ENCODE measurements at regions not wholly inside any gene's neighbourhood (a gene's known extent, or its start where the extent isn't known, plus 50 kb on each side); places are given as distances from the start of the nearest gene placed in this dataset.
A peak's percentile ranks its signal among the peaks of the same experiment; 100 is the strongest.

GRCh38 chr14:65238456-65238855 lies 136.1 kb upstream of the MAX start (continued):
- no peak for TF ChIP-seq ZHX2 (IDR thresholded peaks at IDR 0.05; ENCODE audit: low read depth)
- TF ChIP-seq ZHX2 (CRISPR knock-in tag; IDR thresholded peaks at IDR 0.05; ENCODE audit: borderline replicate concordance) = no peak
- TF ChIP-seq PLRG1 (conservative IDR thresholded peaks at IDR 0.05) = no peak
- TF ChIP-seq ZBTB26 (CRISPR knock-in tag; IDR thresholded peaks at IDR 0.05; ENCODE audit: borderline replicate concordance) = no peak
- no peak for TF ChIP-seq ZNF503 (CRISPR knock-in tag; IDR thresholded peaks at IDR 0.05)
- no peak for TF ChIP-seq ZMAT3 (CRISPR knock-in tag; conservative IDR thresholded peaks at IDR 0.05)
- no peak for TF ChIP-seq ZNF546 (CRISPR knock-in tag; conservative IDR thresholded peaks at IDR 0.05)
- no peak for TF ChIP-seq CREBL2 (CRISPR knock-in tag; IDR thresholded peaks at IDR 0.05; ENCODE audit: borderline replicate concordance)
- TF ChIP-seq ZNF317 (CRISPR knock-in tag; IDR thresholded peaks at IDR 0.05) = no peak
- no peak for TF ChIP-seq ZNF709 (CRISPR knock-in tag; IDR thresholded peaks at IDR 0.05)
- TF ChIP-seq ZNF800 (CRISPR knock-in tag; IDR thresholded peaks at IDR 0.05) = no peak
- 0 out of 2 replicates have a peak, but pooled peaks have one; percentile 18 for TF ChIP-seq HBP1 (CRISPR knock-in tag; IDR thresholded peaks at IDR 0.05; ENCODE audit: low read depth)
- TF ChIP-seq ZBTB14 (CRISPR knock-in tag; IDR thresholded peaks at IDR 0.05) = no peak
- peak; percentile 44; the same call in 1 of the 2 replicates for TF ChIP-seq FOXK2 (IDR thresholded peaks at IDR 0.05)
- TF ChIP-seq PAF1 (CRISPR knock-in tag; IDR thresholded peaks at IDR 0.05) = no peak
- TF ChIP-seq KDM6A (CRISPR knock-in tag; IDR thresholded peaks at IDR 0.05; ENCODE audit: low read depth) = no peak
- no peak for TF ChIP-seq KMT2A (CRISPR knock-in tag; IDR thresholded peaks at IDR 0.05)
- TF ChIP-seq KLF13 (CRISPR knock-in tag; IDR thresholded peaks at IDR 0.05) = no peak
